Liver (tissue), 8 donors: ENCODE measurements at regions not wholly inside any gene's neighbourhood (a gene's known extent, or its start where the extent isn't known, plus 50 kb on each side); places are given as distances from the start of the nearest gene placed in this dataset.

Source experiments
- DNase-seq: peaks from one replicate; pipeline ENCODE4 v3.0.0-alpha.2; 2017; ENCODE audit warnings: low spot score
- H3K27ac ChIP-seq, 2 donors: one replicate each; pipeline ENCODE4 v1.7.0; 2013; ENCODE audit warnings: inconsistent platforms in 2 of 2, low read length in 2 of 2, control low read depth in 1 of 2, low read depth in 1 of 2, mild to moderate bottlenecking in 1 of 2
- H3K27me3 ChIP-seq, 4 donors: one replicate each; pipeline versions ENCODE4 v1.6.1 to v1.7.0; 2013; ENCODE audit warnings: low read length in 3 of 4, inconsistent platforms in 1 of 4, mild to moderate bottlenecking in 1 of 4, moderate library complexity in 1 of 4; ENCODE audit not compliant: control insufficient read depth in 4 of 4, insufficient read depth in 4 of 4
- H3K36me3 ChIP-seq, 4 donors: one replicate each; pipeline versions ENCODE4 v1.6.1 to v1.7.0; 2013; ENCODE audit warnings: low read length in 3 of 4, mild to moderate bottlenecking in 3 of 4, low read depth in 1 of 4, moderate library complexity in 1 of 4; ENCODE audit not compliant: control insufficient read depth in 4 of 4, insufficient read depth in 3 of 4
- H3K4me1 ChIP-seq, 4 donors: one replicate each; pipeline versions ENCODE4 v1.6.1 to v1.7.0; 2013; ENCODE audit warnings: low read length in 3 of 4, mild to moderate bottlenecking in 3 of 4, moderate library complexity in 1 of 4; ENCODE audit not compliant: control insufficient read depth in 4 of 4, insufficient read depth in 4 of 4
- H3K4me3 ChIP-seq, 3 donors: one replicate each; pipeline versions ENCODE4 v1.6.1 to v1.7.0; 2013; ENCODE audit warnings: low read length in 3 of 3, control low read depth in 1 of 3, low read depth in 1 of 3, mild to moderate bottlenecking in 1 of 3
- H3K9ac ChIP-seq, 2 donors: one replicate each; pipeline ENCODE4 v1.7.0; 2013; ENCODE audit warnings: low read length in 2 of 2, mild to moderate bottlenecking in 2 of 2, moderate library complexity in 2 of 2, control low read depth in 1 of 2, low read depth in 1 of 2
- H3K9me3 ChIP-seq, 4 donors: one replicate each; pipeline versions ENCODE4 v1.6.1 to v1.7.0; 2013; ENCODE audit warnings: low read length in 3 of 4; ENCODE audit not compliant: control insufficient read depth in 4 of 4
- ATF3 ChIP-seq: IDR thresholded peaks from 2 replicates; pipeline ENCODE4 v1.6.1; 2016; ENCODE audit warnings: antibody characterized with exemption
- CTCF ChIP-seq: fragments of 150-350 bp; IDR thresholded peaks from 2 replicates; pipeline ENCODE4 v1.5.1; 2017; ENCODE audit warnings: improper control_type of control experiment, low read depth, low read length; ENCODE audit not compliant: missing input control
- EGR1 ChIP-seq, 2 donors: IDR thresholded peaks; 2 replicates each; pipeline ENCODE4 v1.6.1; 2016 to 2018; ENCODE audit warnings: antibody characterized with exemption in 2 of 2, low read depth in 2 of 2
- FOXA1 ChIP-seq: IDR thresholded peaks from 2 replicates; pipeline ENCODE4 v1.6.1; 2016; ENCODE audit warnings: antibody characterized with exemption
- FOXA2 ChIP-seq: IDR thresholded peaks from 2 replicates; pipeline ENCODE4 v1.6.1; 2016; ENCODE audit warnings: antibody characterized with exemption
- GABPA ChIP-seq, 2 donors: IDR thresholded peaks in 1 of 2; conservative IDR thresholded peaks in 1 of 2; 2 replicates each; pipeline ENCODE4 v1.6.1; 2016; ENCODE audit warnings: antibody characterized with exemption in 2 of 2, mild to moderate bottlenecking in 1 of 2, moderate library complexity in 1 of 2
- HNF4A ChIP-seq, 2 donors: conservative IDR thresholded peaks; 2 replicates each; pipeline ENCODE4 v1.6.1; 2016; ENCODE audit warnings: antibody characterized with exemption in 2 of 2, mild to moderate bottlenecking in 2 of 2
- HNF4G ChIP-seq: IDR thresholded peaks from 2 replicates; pipeline ENCODE4 v1.6.1; 2016; ENCODE audit warnings: antibody characterized with exemption
- JUND ChIP-seq, 2 donors: IDR thresholded peaks; 2 replicates each; pipeline ENCODE4 v1.6.1; 2016; ENCODE audit warnings: antibody characterized with exemption in 2 of 2
- MAX ChIP-seq: IDR thresholded peaks from 2 replicates; pipeline ENCODE4 v1.6.1; 2016; ENCODE audit warnings: antibody characterized with exemption
- NR2F2 ChIP-seq: IDR thresholded peaks from 2 replicates; pipeline ENCODE4 v1.6.1; 2016; ENCODE audit warnings: antibody characterized with exemption
- RAD21 ChIP-seq, 2 donors: IDR thresholded peaks; 2 replicates each; pipeline ENCODE4 v1.6.1; 2016; ENCODE audit warnings: antibody characterized with exemption in 2 of 2, mild to moderate bottlenecking in 2 of 2
- SP1 ChIP-seq: IDR thresholded peaks from 2 replicates; pipeline ENCODE4 v1.6.1; 2018; ENCODE audit warnings: antibody characterized with exemption, mild to moderate bottlenecking
- TAF1 ChIP-seq: conservative IDR thresholded peaks from 2 replicates; pipeline ENCODE4 v1.6.1; 2016; ENCODE audit warnings: antibody characterized with exemption, mild to moderate bottlenecking
- YY1 ChIP-seq: IDR thresholded peaks from 2 replicates; pipeline ENCODE4 v1.6.1; 2016; ENCODE audit warnings: antibody characterized with exemption, mild to moderate bottlenecking
- ZBTB33 ChIP-seq: IDR thresholded peaks from 2 replicates; pipeline ENCODE4 v1.6.1; 2016; ENCODE audit warnings: antibody characterized with exemption
- WGBS: extraction: QIAGEN DNeasy Blood & Tissue Kit; methylation state at CpG from one replicate; pipeline ENCODE4 v1.1.7; 2013; 5-methylcytosine and 5-hydroxymethylcytosine counted together
- donor health status: healthy.
- donor health status: healthy.
- donor health status: healthy.
- donor health status: healthy.
- donor health status: healthy.

- H3K36me3 ChIP-seq, result no peaks in the 10 kb centered on the region
- TF ChIP-seq TAF1, result no peak
- no peak for TF ChIP-seq MAX
- no peak for TF ChIP-seq JUND (IDR thresholded peaks at IDR 0.05)
- no peak for TF ChIP-seq FOXA1
- no peak for TF ChIP-seq ZBTB33
- TF ChIP-seq FOXA2, result no peak
- no peak for TF ChIP-seq GABPA (IDR thresholded peaks at IDR 0.05 in 1 of 2, conservative IDR thresholded peaks at IDR 0.05 in 1 of 2)
- TF ChIP-seq SP1, result no peak
- TF ChIP-seq YY1, result no peak
- no peak for TF ChIP-seq HNF4A (conservative IDR thresholded peaks at IDR 0.05)
- no peak for TF ChIP-seq HNF4G
- TF ChIP-seq ATF3, result no peak
- TF ChIP-seq RAD21 (IDR thresholded peaks at IDR 0.05), result no peak
- TF ChIP-seq CTCF, result no peak
- no peak for TF ChIP-seq EGR1 (IDR thresholded peaks at IDR 0.05; ENCODE audit: low read depth in 2 of 2)
- no peak for DNase-seq
- no peak overlapping the region for H3K9ac ChIP-seq
- peaks cover 0 to 12% (median 0%) of the 10 kb centered on the region in 4 donors for H3K27me3 ChIP-seq
- no peak overlapping the region for H3K27ac ChIP-seq
- no peaks in the 10 kb centered on the region for H3K9me3 ChIP-seq
- WGBS, result 81% methylated on average over 7 of the region's 7 CpGs
- no peaks in the 10 kb centered on the region for H3K4me1 ChIP-seq
- no peak overlapping the region for H3K4me3 ChIP-seq
Measured at GRCh38 chr12:114248527-114248926, 157.4 kb downstream of the TBX5 start.

GRCh38 chr12:114245555-114245954 lies 160.4 kb downstream of the TBX5 start:
- no peak for TF ChIP-seq EGR1 (IDR thresholded peaks at IDR 0.05; ENCODE audit: low read depth in 2 of 2)
- no peak for TF ChIP-seq NR2F2
- TF ChIP-seq JUND (IDR thresholded peaks at IDR 0.05), result no peak
- no peak for TF ChIP-seq FOXA1
- TF ChIP-seq ATF3, result no peak
- TF ChIP-seq CTCF, result no peak
- no peak for TF ChIP-seq RAD21 (IDR thresholded peaks at IDR 0.05)
- TF ChIP-seq HNF4A (conservative IDR thresholded peaks at IDR 0.05), result no peak
- no peak for TF ChIP-seq HNF4G
- no peak for TF ChIP-seq SP1
- Histone ChIP-seq H3K4me3 (no peak overlapping the region), H3K9me3 (no peaks in the 10 kb centered on the region), H3K9ac (no peak overlapping the region), H3K27me3 (peaks cover 0 to 19% (median 0%) of the 10 kb centered on the region in 4 donors), H3K4me1 (no peaks in the 10 kb centered on the region), H3K36me3 (no peaks in the 10 kb centered on the region), H3K27ac (no peak overlapping the region)
- 30% methylated on average over 4 of the region's 4 CpGs for WGBS
- no peak for DNase-seq
